SIG-M5 treated with dmso at 0.1 percent for 504 hours (cell line): ENCODE measurements at regions not wholly inside any gene's neighbourhood (a gene's known extent, or its start where the extent isn't known, plus 50 kb on each side); places are given as distances from the start of the nearest gene placed in this dataset.
"Not testable (repeated sequence)": the region's sequence is repeated elsewhere in the genome, so short reads cannot be mapped to it uniquely, and the experiment has no call there.

Source experiments
- DNase-seq: peaks from one replicate; lab custom pipeline; 2025; ENCODE audit not compliant: unreplicated experiment; lab: John Stamatoyannopoulos, UW

DNA sequence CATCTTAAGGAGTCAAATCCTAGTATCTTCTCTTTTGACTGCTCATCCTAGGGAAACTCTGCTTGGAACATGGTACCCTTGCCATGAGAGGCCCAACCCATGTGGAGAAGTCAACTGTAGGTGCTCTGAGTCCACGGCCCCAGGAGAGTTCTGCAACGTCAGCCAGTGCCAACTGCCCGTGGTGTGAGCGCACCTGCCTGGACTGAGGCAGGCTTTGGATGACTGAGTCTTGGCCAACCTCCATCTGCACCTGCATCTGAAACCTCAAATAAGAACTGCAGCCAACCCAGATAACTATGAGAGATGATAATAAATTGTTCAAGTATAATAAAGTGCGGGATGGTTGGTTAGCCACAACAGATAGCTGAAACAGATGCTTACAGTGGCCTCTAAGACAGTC, 772.0 kb downstream of the TRIML1 start:
- DNase-seq, result no peak

DNA sequence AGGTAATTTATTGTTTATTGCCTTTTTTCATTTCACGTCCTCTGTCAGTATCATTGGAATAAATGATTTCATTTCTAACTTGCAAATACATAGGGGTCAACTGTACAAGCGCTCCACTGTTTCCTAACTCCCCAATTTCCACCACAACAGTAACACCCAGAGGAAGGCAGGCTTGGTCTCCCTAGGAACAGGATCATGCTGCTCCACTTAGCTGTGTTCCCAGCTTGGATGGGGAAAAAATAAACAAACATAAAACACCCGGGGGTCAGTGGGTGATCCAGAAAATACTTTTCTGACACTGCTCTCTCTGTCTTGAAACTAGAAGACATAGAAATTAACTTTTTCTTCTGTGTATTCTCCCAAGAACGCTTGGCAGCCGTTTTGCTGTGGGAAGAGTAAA, 772.5 kb downstream of the TRIML1 start:
- no peak for DNase-seq

DNA sequence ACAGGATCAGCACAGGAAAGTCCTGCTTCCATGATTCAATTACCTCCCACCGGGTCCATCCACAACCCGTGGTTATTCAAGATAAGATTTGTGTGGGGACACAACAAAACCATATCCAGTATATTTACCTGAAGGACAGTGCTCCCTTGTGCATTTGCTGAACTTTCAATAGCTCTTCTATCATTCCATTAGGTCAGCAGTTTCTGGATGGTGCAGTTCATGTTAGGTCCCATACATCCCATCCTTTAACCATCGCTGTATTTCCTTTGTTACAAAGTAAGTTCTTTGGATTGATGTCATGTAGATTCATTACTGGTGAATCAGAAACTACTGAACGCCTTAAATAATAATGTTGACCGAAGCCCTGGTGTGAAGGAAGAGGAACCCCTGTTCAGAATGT, 775.9 kb downstream of the TRIML1 start:
- no peak for DNase-seq

DNA sequence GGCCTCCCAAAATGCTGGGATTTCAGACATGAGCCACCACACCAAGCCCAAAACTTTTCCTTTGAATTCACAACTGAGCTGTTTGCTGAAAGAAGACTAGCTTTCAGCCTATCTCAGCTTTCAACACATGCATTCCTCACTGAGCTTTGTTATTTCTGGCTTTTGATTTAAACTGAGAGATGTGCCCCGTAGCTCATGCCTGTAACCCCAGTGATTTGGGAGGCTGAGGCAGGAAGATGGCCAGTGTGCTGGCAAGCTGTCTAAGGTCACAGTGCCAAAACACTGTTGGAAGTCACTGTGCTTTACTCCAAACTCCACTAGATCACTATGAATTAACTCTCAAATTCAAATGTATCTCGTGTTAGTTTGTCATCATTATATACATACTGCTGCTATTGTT, 779.5 kb downstream of the TRIML1 start:
- DNase-seq, result no peak

DNA sequence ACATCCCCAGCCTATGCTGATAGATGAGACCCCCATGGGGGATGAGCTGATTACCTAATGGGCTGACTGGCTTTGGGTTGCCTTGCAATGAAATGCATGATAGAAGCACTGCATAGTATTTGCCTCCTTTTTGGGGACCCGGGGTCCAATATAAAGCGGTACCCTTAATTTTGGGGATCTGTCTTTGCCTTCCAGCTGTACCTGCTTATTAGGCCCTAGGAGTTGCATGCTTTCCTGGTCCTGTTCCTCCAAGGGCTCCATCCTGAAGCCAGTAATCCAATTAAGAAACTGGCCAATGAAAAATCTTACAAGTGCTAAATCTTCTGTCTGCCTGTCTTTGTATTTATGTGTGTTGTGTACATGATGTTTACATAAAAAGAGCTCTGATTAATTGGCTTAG, 791.6 kb downstream of the TRIML1 start:
- DNase-seq, result no peak

DNA sequence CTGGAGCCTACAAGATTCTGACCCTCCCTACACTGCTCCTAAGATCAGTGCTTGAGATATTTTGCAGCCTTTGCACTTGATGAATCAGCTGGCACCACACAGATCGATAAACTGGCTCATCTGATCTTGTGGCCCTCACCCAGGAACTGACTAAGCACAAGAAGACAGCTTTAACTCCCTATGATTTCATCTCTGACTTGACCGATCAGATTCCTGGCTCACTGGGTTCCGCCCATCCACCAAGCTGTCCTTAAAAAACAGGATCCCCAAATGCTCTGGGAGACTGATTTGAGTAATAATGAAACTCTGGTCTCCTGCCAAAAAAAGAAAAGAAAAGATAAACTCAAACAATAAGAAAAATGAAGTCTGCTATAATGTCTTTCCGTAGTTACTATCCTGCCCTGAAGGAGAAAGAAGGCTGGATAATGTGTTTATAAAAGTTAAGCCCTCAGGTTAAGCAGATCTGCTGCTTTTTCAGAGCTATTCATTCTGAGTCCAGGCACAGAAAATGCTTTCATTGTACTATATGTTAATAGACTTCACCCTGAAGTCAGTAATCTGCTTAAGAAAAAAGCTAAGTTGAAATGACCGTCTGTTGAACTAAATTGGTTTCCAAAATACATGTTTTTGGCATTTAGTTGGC, 795.2 kb downstream of the TRIML1 start:
- DNase-seq, result no peak

DNA sequence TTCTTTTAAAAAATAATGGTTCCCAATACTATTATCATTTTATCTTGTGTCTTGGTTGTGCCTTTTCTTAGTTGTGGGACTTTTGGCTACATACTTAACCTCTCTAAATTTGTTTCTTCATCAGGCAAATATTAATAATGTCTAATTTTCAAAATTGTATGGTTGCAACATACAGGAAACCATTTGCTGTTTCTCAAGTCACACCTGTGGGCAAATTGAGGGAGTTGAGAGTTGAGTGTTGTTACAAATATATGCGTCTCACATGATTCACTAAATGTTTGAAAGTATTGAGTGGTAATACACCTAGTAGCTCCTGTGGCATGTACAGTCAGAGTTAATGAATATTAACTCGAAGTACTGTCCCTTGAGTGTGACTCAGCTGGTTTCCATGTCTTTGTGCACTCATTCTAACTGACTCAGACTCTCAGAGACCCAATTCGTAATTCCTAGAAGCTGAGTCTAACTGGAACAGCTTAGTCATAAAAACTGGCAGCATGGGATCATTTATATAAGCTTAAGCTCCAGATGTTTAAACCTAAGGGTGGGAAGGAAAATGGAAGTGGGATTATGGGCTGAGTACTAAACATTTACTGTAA, 802.4 kb downstream of the TRIML1 start:
- no peak for DNase-seq

DNA sequence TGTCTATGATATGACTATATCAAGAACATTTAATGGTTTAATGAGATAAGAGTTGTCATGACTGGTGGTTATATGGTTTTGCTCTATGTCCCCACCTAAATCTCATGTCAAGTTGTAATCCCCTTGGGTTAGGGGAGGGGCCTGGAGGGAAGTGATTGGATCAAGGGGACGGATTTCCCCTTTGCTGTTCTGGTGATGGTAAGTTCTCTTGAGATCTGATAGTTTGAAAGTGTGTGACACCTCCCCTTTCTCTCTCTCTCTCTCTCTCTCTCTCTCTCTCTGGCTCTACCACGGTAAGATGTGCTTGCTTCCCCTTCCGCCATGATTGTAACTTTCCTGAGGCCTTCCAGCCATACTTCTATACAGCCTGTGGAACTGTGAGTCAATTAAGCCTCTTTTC, 803.4 kb downstream of the TRIML1 start:
- DNase-seq, result no peak

DNA sequence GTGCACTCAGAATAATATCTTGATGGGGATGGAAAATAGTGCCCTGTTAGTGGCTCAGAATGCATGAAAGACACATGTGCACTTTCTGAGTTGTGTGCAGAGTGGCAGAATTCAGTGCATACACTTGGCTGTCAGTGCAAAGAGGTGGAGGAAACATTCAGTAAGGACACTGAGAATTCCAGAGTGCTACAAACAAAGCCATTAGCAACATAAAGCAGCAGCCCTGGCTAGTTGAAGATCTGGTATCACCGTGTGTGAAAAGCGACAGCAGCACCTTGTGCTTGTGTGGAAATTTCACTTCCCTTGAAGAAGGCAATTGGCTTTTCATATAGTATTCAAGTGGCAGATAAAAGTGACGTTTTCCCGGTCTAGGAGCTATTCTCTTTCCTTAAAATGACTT, 810.4 kb downstream of the TRIML1 start:
- DNase-seq, result no peak

DNA sequence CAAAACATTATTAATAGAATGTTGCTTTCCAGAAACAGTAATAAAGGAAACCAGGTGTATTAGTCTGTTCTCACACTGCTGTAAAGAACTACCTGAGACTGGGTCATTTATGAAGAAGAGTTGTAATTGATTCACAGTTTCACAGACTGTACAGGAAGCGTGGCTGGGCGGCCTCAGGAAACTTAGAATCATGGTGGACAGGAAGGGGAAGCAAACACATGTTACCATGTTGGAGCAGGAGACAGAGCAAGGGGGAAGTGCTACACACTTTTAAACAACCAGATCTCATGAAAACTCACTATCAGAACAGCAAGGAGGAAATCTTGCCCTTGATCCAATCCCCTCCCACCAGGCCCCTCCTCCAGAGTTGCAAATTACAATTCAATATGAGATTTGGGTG, 815.8 kb downstream of the TRIML1 start:
- DNase-seq, result no peak

DNA sequence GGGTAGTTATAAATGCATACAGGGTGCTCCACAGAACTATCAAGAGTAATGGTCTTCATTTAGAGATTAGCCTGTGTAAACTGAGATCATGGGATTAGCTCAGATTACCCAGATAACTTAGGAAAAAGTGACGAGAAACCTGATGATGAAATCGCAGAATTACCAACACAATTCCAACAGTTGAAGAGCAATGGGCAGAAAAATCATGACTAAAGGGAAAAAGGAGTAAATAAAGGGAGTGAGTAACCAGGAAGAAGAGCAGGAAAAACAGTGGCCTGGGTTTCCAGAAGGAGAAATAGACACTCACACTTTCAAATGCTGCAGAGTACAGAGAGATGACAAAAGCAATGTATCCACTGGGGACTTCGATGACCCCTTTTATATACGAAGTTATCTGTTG, 817.3 kb downstream of the TRIML1 start:
- no peak for DNase-seq

DNA sequence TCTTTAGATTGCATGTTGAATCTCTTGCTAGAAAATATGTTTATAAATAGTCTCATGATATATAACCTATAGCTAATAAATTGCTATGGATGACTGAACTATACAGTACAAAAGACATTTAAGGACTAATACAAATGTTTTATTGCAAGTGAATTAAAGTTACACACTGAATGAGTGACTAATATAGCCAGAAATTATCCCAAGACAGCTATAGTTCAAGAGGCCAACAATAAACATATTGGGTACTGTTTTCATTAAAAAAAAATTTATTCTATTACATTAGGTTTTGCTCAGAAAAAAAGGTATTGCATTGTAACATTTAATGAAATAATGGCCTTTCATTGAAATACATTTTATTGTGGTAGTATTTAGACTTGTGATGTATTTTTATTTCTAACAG, 819.1 kb downstream of the TRIML1 start:
- DNase-seq, result no peak

DNA sequence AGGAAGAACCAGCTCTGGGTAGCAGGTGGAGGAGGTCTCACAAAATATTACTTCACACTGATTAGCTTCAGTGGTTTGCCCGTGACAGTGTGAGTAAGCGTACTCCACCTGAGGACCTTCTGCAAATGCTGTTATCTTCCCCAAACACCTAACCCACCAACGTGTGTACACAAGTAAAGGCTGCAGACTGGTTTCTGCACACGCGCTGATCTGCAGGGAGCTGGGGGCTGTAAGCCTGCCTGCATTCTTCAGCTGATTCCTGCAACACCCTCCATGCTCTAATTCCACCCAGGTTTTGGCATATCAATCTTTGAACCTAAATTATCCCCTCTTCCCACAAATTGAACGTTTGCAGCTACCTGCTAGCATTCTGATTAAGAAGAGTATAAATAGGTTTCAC, 820.2 kb downstream of the TRIML1 start:
- no peak for DNase-seq

DNA sequence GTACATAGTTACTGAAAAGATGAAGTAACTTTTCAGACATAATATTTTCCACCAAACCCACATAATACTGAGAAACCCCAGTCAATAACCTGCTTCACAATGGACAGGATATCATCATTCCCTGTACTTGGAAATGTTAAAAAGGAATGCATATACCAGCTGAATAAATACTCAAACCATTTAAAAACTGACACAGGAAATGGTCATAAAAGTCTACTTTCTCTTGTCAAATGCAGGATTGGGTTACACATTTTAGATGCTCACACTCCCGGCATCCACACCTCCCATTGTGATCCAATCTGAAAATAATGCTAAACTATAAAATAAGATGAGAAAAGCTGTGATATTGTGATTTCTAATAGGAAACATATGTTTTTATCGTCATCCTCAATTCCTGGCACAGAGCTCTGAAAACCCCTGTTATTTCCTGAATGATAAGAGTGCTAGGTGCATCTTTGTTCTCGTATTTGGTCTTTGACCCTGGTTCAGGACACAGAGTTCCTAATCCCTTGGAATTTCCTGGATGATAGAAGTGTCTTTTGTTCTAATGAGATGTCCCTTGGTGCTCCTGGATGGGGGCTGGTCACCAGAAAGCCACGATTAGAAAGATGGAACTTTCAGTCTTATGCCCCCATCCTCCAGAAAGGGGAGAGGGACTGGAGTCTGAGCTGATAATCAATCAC, 821.3 kb downstream of the TRIML1 start:
- DNase-seq, result no peak

DNA sequence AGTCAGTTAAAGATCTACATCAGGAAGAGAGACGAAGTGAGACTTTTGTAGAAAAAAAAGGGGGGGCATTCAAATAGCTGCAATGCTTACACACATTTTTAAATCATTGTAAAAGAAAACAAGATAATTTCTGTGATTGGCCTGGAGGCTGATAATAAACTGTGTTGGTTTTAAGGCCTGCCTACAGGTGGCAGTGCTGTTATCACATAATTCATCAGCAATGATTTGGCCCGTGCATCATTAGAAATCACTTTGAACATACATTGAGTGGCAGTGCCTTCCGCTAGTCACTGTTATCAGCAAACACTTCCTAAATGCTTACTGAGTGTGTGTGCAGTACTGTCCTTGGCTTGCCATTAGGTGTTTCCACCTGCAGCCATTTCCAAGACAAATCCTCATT, 831.9 kb downstream of the TRIML1 start:
- DNase-seq, result no peak

DNA sequence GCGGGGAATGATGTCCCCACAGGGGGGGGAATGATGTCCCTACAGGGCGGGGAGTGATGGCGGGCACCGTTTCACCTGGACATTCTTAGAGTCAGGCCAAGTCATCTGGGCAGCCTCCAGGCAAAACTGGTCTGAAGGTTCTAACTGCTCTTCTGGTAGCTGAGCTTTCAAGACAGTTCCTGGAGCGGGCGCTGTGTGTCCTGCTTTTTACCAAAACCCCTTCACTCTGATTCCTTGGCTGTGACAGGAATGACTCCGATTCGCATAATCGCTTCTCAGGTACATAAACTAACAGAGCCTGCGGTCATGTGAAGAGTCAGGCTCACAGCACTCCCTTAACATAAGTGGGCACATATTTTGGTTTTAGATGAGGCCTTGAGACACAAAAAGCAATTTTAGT, 836.0 kb downstream of the TRIML1 start:
- no peak for DNase-seq

DNA sequence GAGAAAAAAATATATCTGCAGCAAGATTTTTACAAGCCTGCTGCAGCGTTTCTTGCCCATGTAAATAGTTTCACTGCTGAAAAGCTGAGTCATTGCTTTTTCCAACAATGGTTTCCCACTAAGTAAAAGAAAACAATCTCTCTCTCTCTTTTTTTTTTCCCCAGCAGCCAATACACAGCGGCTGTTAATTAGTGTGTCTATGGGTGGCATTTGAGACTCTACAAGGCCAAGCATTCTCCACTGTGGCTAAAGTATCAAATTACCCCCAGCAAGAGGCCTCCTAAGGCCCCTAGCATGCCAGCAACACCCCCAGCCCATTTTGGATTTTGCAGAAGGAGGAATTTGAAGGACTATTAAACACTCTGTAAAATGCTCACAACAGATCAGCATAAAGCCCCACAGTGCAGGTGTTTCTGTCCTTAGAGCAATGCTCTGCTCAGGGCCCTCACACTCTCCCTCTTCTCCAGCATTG, 837.4 kb downstream of the TRIML1 start:
- no peak for DNase-seq

DNA sequence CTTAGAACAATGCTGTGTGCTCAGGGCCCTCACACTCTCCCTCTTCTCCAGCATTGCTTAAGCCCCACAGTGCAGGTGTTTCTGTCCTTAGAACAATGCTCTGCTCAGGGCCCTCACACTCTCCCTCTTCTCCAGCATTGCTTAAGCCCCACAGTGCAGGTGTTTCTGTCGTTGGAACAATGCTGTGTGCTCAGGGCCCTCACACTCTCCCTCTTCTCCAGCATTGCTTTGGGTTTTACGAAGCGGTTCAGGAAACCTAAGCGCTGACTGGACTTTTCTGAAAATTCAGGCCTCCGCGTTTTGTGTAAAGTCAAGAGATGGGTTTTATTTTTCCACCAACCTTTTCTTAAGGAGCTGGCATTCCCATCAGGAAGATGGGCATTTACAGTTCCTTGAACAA, 838.0 kb downstream of the TRIML1 start:
- DNase-seq, result not testable (repeated sequence)

DNA sequence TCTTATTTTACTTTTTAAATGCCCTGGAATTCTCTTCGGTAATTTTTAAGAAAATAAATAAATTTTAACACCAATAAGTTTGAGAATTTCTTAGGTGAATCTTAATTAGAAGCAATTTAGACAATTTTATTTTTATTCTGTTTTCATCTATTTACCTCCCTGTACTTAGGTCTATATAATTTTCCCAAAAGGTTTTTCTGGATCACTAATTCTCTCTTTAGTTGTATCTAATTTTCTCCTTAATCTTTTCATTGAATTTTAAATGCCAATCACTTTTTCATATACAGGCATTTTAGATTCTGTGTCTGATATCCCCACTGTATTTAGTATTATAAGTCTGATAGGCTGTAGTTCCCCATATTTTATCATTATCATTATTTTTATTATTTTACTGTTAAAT, 845.3 kb downstream of the TRIML1 start:
- DNase-seq, result no peak

DNA sequence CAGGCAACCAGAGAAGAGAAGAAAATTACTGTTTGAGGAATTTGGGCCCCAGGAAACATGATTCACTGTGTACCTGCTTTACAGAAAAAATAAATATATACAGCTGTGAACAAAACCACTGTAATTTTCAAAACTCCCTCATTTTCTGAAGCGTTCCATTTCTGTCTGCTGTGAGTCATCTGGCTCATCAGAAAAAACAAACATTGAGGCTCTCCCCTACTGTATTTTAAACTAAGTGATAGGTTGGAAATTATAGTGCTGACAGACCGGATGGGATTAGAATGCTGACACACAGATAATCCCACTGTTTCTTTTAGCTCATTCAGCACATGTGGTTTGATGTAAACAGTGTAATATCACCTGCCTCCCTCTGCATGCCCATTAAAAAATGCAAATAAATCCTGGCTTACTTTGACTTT, 847.0 kb downstream of the TRIML1 start:
- DNase-seq, result no peak

DNA sequence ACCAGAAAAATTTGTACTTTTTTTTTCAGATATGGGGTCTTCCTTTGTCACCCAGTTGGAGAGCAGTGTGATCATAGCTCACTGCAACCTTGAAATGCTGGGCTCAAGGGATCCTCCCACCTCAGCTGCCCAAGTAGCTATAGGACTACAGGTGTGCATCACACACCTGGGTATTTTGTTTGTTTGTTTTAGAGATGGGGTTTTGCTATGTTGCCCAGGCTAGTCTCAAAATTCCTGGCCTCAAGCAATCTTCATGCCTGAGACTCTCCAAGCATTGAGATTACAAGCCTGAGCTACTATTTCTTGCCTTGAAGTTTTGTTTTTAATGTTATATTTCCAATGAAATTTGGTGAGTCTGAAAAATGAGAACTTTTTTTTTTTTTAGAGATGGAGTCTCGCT, 847.8 kb downstream of the TRIML1 start:
- no peak for DNase-seq

DNA sequence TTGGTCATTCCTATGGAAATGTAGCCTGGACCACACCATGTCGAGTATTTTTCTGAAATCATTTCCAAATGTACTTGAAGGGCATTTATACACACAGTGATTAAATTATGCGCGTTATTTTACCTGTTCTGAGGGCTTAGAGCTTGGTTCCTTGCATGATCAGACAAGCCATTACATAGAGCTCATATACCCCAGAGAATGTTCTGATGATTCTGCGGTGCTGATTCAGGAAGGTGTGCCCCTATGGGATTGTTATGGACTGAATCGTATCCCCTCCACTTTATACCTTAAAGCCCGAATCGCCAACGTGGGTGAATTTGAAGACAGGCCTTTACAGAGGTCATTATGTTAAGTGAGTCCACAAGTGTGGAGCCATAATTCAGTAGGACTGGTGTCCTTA, 848.9 kb downstream of the TRIML1 start:
- no peak for DNase-seq

DNA sequence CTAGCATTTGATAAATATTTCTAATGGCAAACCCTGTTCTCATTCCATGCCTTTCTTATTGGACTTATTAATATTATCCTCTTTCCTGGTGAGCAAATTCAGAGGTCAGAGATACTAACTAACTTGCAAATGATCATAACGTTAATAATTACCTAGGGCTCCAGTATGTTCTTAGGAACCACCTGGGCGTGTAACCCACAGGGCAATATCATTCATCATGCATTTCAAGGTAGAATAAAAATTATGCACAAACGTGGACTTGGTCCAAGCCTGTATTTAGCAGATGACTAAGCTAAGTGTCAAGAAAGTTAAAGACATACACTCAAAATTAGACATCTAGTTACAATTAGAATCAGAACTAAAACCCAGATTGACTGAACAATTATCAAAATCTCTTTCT, 850.1 kb downstream of the TRIML1 start:
- DNase-seq, result no peak
